GM19395 (cell line): ENCODE measurements at regions not wholly inside any gene's neighbourhood (a gene's known extent, or its start where the extent isn't known, plus 50 kb on each side); places are given as distances from the start of the nearest gene placed in this dataset.
"Not testable (repeated sequence)": the region's sequence is repeated elsewhere in the genome, so short reads cannot be mapped to it uniquely, and the experiment has no call there.

Experiments
- ATAC-seq: cut with Tn5 transposase; IDR thresholded peaks from one replicate; pipeline ENCODE4 v1.9.1; 2021; ENCODE audit warnings: mild to moderate bottlenecking, moderate library complexity; ENCODE audit not compliant: unreplicated experiment

- ATAC-seq = no peak
These were observed 334.8 kb downstream of the TEX13C start for GRCh38 chrX:125654501-125654900.

GRCh38 chrX:125673758-125674157 is 354.1 kb downstream of the TEX13C start:
- ATAC-seq = no peak

- no peak for ATAC-seq
These were observed 358.6 kb downstream of the TEX13C start for GRCh38 chrX:125678258-125678657.

DNA sequence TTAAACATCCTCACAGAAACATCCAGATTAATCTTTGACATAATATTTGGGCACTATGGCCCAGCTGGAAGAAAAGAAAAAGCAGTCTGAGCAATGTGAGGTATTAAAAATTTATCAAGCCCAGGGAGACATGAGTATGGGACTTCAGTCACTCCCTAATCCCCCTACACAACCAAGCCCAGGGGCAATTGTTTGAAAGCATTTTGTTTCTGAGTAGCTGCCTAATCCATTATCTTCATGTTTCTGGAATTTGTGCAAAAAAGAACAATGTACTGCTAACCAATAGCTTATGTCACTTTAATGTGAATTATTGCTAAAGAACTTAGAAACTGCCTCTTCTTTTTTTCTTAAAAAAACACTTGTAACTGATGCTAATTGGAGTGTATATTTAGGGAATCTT is 360.7 kb downstream of the TEX13C start:
- no peak for ATAC-seq

- ATAC-seq = peak; percentile 30
These were observed 361.4 kb downstream of the TEX13C start for GRCh38 chrX:125681058-125681457.

- peak; percentile 76 for ATAC-seq
These were observed 361.8 kb downstream of the TEX13C start for GRCh38 chrX:125681507-125681906.

DNA sequence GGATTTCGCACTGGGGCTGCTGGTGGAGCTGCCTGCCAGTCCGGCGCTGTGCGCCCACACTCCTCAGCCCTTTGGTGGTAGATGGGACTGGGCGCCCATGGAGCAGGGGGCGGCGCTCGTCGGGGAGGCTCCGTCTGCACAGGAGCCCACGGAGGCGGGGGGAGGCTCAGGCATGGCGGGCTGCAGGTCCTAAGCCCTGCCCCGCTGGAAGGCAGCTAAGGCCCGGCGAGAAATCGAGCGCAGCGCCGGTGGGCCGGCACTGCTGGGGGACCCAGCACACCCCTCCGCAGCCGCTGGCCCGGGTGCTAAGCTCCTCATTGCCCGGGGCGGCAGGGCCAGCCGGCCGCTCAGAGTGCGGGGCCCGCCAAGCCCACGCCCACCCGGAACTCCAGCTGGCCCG is 370.9 kb downstream of the TEX13C start:
- ATAC-seq = not testable (repeated sequence)

DNA sequence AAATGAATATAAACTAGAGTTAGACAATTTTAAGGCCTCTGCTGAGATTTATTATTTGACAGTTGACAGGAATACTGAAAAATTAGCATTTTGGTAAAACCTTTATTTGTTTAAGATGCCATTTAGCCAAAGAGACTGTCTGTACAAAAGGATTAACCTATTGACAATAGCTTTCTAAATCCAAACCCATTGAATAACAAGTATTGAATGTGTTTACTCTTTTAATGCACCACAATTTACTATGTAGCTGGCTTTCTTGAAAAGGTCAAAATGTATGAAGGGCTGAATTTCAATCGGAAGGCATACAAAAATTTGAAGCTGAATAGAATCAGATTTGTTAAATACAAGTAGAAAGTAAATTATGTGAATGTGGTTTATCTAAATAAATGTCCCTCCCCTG is 374.5 kb downstream of the TEX13C start:
- ATAC-seq = no peak

DNA sequence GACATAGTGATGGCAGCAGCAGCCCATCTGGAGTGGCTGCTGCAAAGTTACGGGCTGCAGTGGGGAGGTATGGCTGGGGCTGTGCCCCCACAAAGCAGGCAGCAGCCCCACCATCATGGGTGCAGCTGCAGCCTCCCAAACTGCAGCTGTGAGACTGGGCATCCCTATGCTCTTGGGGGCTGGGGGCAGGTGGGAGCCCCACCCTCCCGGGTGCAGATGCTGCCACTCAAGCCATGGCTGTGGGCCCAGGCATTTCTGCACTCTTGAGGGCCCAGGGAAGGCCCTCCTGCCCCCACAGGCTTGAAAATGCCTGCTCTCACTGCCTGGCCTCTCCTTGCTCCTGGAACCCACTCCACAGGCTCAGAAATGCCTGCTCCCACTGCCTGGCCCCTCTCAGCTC is 389.4 kb downstream of the TEX13C start:
- ATAC-seq = no peak

- ATAC-seq = no peak
These were observed 389.9 kb downstream of the TEX13C start for GRCh38 chrX:125709532-125709931.

DNA sequence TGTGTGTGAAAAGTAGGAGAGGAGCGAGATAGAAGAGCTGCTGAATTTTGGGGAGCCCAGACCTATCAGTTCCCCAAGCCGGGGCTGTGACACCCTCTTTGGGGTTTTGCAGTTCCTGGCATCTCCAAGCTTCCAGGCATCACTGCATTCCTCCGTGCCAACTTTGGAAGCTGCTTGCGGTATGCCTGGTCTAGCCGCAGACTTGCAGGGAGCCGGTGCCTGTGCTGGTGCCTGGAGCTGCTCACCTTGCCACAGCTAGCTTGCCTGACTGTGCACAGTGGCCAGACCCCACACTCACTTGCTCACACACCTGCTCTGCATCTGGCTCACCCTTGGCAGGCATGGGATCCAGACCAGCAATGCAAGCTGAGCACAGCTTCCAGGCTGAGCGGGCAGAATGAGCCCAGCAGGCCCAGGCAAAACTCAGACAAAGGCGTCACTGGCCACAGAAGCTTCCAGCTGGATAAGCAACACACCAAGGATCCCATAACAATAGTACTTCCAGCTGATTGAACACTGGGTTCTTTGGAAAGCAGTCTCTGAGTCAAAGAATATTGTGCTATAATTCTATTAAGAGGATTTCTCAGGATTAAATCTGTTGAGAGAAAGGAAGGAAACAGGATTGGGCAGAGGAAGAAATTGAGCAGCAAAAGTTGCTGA is 390.9 kb downstream of the TEX13C start:
- no peak for ATAC-seq

DNA sequence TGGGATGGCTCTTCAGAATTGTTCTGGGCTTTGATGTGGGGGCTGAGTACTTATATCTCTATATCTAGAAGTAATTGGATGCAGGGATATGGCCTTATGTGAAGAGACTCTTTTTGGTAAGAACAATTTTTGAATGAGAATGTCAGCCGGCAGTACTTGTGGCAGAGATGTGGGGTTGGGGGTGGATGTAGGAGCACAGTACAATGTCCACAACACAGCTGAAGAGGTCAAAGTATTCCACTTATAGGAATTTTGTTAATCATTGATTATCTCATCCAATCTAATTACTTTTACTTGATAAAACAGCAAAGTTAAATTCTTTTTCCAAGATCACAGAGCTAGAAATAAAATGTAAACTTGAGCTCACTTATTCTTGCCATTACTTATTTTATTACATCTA is 391.4 kb downstream of the TEX13C start:
- ATAC-seq = no peak

DNA sequence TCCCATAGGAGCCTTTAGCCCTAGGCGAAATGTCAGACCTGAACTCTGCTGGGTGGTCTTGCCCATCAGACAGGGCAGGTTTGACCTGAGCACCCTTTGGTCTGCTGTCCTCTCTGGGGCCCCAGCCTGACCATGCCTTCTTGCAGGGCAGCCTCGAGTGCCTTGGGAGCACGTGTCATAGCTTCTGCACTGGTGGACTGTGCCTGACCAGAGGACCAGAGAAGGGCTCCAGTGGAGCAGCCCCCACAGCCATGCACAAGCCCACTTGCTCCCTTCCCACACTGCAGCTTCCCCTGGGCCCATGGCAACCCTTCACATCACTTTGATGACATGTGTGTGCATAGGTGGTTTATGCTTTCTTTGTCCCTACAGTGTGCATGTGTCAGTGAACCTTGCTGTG is 394.0 kb downstream of the TEX13C start:
- no peak for ATAC-seq

GRCh38 chrX:125727117-125727516 is 407.4 kb downstream of the TEX13C start:
- no peak for ATAC-seq

- no peak for ATAC-seq
These were observed 416.5 kb downstream of the TEX13C start for GRCh38 chrX:125736008-125736729.

DNA sequence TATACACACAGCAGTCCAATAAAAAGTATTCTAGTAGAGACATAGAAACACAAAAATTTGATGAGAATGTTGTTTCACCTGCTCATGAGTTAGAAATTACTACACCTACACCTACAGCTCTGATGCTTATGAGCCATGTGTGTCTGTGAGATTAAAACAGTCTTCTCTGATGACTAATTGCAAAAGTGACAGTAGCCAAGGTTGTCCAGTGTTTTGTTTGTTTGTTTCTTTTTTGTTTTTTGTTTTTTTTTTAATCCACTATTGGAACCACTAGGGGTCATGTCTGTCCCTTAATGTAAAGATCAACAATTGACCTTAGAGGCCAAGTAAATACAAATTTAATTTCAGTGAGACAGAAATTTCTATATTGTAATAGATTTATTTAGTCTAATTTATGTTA is 423.1 kb downstream of the TEX13C start:
- no peak for ATAC-seq

GRCh38 chrX:125744914-125745313 is 421.2 kb downstream of the DCAF12L2 start:
- ATAC-seq = no peak

- ATAC-seq = no peak
These were observed 408.1 kb downstream of the DCAF12L2 start for GRCh38 chrX:125757794-125758564.

GRCh38 chrX:125758819-125759218 is 407.3 kb downstream of the DCAF12L2 start:
- no peak for ATAC-seq

DNA sequence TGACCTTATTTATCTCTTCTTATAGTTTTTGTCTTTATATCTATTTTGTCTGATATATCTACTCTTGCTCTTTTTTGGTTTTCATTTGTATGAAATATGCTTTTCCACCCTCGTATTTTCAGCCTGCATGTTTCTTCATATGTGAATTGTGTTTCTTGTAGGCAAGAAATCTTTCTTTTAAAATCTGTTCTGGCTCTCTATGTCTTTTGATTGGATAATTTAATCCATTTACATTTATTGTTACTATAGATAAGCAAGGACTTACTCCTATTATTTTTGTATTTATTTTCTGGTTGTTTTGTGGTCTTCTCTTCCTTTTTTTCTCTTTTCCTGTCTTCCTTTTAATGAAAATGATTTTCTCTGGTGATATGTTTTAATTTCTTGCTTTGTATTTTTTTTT is 403.1 kb downstream of the DCAF12L2 start:
- ATAC-seq = no peak

DNA sequence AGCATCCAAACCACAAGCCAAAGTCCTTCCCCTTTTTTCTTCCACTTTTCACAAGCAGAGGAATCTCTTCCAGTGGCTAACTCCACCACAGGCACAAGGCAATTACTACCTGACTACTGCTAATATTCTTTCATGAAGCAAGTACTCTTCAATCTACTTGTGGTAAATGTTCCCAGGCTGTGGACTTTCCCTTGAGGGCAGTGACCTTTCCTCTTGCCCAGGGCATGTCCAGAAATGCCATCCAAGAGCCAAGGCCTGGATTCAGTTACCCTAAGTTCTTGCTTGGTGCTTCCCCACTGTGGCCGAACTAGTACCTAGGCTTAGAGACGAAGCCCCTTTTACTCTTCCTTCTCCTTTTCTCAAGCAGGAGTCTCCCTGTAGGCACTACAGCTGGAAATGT is 400.7 kb downstream of the DCAF12L2 start:
- no peak for ATAC-seq

GRCh38 chrX:125769628-125770027 is 396.5 kb downstream of the DCAF12L2 start:
- ATAC-seq = no peak
